HG03095 (cell line): ENCODE measurements at regions not wholly inside any gene's neighbourhood (a gene's known extent, or its start where the extent isn't known, plus 50 kb on each side); places are given as distances from the start of the nearest gene placed in this dataset.

Source experiments
- ATAC-seq: cut with Tn5 transposase; IDR thresholded peaks from one replicate; pipeline ENCODE4 v1.9.1; 2021; ENCODE audit warnings: moderate library complexity; ENCODE audit not compliant: unreplicated experiment

GRCh38 chr10:28250782-28251181, 52.1 kb downstream of the MPP7 start:
- no peak for ATAC-seq

- ATAC-seq = no peak
Measured at GRCh38 chr10:28250358-28250757, 52.5 kb downstream of the MPP7 start.

DNA sequence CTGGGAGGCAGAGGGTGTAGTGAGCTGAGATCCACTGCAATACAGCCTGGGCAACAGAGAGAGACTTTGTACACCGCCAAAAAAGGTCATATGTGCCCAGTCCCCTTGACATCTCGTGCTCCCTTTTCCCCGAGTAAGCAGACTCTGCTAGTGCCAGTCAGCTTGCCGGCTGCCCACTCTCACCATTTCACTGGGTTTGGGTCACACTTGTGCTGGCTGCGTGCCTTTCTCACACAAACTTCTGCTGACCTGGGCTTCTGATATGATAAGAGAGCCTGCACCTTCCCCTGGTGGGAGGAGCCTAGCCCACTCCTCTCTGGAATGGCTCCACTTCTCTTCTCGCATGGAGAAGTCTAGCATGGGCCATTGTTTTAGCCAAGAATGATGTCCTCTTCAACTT, 53.4 kb downstream of the MPP7 start:
- ATAC-seq = no peak

- ATAC-seq = no peak
Measured at GRCh38 chr10:28248092-28248491, 54.8 kb downstream of the MPP7 start.

GRCh38 chr10:28246023-28246422, 56.8 kb downstream of the MPP7 start:
- ATAC-seq = no peak

DNA sequence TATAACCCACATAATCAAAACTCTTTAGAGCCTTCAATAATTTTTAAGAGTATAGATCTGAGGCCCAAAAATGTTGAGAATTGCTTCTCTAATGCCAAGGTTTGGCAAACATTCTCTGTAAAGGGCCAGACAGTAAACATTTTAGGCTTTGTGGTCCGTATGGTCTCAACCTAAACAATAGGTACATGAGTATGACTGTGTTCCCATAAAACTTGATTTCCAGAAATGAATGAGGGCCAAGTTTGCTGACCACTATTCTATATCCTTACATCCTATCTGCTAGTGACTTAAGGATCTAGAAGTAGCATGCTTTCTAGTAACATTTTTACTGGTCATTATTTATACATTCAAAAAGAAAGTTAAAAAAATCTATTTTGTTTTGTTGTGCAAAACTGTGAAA, 58.9 kb downstream of the MPP7 start:
- no peak for ATAC-seq

DNA sequence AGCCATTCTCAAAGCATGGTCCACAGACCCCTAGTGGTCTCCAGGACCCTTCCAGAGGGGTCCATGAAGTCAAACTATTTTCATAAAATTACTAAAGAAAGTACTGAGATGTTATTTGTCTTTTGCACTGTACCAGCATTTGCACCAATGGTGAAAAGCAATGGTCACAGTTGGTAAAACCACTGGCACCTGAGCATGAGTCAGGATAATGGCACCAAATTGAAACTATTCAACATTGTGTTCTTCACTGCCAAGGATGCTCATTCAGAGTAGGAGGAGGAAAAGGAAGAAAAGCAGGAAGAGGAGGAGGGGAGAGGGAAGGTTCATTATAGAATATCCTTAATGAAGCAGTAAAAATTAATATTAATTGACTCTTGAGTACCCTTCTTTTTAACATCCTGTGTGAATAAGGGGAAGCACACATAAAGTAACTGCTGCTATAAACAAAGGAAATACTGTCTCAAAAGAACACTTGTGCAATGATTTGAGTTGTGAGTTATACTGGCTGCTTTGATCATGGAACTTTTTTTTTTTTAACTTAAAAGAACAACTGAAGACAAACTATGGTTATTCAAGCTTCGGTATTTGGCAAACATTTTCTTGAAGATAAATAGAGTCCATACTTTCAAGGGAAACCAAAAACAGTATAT, 60.2 kb downstream of the MPP7 start:
- no peak for ATAC-seq

DNA sequence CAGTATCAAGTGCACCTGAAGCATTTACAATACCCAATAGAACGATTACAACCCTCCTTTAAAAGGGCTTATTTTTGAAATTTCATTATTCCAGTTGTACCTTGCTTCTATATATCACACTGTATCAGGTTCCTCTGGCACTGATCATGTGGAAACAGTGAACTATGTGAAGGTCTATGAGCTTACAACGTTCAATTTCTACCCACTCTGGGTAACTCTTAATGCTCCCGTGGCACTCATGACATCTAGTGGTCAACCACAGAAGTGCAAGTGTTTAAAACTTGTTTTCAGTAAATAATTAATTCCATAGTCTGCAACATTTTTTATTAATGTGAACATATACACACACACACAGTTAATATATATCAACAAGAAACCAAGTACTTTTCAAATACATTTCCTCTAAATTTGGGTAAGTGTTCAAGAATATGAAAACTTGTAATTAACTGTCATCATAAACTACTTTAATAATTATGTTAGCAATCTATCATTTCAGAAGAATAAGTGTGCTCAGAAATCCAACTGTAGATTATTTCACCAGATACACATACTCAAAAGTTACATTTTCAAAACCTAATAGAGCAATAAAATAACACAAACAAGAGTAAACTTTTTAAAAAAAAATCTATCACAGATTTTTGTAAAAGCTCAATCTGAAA, 61.0 kb downstream of the MPP7 start:
- no peak for ATAC-seq

DNA sequence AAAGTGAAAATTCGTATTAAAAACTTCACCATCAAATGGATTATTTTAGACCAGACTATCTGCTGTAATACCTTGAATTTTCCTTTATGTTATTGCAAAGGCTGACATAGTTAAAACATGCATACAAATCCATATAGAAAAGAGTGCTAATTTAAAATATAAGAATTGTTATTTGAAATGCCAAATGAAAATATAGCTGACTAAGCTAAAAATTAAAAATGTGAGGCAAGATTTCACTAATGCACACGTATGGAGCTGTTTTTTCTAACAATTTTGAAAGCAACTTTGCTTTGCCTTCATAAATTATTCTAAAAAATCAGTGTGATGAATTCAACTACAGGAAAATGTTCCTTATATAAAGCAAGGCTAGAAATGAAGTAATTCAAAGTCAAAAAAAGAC, 62.5 kb downstream of the MPP7 start:
- ATAC-seq = no peak

- no peak for ATAC-seq
Measured at GRCh38 chr10:28236591-28236990, 66.3 kb downstream of the MPP7 start.

DNA sequence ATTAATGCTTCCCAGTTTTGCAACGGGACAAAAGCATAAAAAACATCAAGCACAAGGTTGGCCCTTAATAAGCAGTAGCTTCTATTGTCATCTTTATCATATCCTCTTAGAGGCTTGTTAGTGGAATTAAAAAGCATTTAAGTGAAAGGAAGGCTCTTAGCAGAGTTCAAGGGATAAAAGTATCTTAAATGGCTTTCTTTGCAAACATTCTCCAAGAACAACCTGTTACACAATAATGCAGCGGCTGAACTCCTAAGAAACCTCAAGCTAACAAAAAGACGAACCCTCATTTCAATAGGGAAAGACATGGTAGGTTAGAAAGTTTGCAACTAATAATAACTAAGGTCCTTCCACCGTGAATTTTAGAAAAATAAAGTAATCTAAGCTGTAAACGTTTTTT, 82.1 kb downstream of the MPP7 start:
- no peak for ATAC-seq

DNA sequence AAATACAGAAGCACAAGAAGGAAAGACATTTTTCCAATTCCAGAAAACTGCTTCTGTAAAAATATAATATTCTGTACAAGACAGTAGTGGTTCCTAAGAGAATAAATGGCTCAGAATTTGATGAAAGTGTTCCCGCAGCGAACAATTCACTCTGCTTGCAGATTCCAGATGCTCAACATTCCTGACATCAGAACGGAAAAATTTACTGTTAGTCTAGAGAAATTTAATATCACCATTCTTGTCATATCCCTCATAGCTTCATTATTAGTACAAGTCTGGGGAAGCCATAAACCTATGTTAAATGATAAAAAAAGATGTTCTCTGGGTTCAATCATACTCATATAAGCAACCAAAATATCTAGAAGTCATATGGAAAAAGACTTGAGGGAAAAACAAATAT, 83.6 kb downstream of the MPP7 start:
- no peak for ATAC-seq

GRCh38 chr10:28217848-28218247, 85.0 kb downstream of the MPP7 start:
- no peak for ATAC-seq

GRCh38 chr10:28215930-28216329, 86.9 kb downstream of the MPP7 start:
- no peak for ATAC-seq

DNA sequence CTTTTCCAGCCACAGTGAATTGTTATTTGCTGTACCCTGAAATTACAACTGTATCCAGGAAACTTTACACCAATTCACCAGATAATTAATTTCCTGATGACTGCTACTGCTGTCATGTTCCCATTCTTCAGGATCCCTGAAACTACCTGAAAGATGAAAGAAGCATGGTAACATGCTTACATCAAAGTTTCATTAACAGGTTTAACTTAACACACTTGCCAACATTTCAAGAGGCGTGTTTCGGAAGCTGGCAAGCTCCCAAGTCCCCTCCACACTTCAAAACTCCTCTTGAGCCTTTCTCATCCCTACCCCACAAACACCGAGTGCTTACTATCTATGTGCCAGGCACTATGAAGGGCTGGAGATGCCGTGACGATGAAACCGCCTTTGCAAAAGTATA, 88.6 kb downstream of the MPP7 start:
- no peak for ATAC-seq

DNA sequence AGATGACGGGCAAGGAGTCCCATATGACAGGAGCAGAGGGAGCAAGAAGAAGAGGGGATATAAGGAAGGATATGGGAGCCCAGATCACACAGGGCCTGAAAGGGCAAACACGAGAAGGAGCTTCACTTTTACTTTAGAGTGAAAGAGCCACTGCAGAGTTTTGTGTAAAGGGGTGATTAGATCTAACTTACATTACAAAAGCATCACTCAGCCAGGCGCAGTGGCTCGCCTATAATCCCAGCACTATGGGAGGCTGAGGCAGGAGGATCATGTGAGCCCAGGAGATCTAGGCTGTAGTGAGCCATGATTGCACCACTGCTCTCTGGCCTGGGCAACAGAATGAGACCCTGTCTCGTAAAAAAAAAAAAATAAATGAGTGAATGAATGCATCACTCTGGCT, 91.1 kb downstream of the MPP7 start:
- ATAC-seq = no peak

GRCh38 chr10:28207799-28208198, 95.1 kb downstream of the MPP7 start:
- ATAC-seq = no peak

DNA sequence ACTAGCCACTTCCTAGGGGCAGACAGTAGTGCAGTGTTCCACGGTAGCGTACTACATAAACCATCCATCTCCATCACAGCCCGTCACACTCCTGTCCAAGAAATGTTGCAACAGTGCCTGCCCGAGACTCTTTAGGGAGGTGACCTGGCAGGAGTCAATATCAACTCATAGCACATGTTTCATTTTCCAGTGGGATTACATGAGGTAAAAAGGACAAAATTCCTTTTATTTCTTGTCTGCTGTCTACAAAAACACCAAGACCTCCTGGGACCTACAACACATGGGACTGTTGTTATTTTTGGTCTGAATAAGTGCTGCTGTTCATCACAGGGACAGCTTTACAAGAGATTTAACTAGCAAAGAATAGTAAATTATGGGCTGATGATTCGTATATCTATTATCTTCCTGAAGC, 99.9 kb downstream of the MPP7 start:
- ATAC-seq = no peak

DNA sequence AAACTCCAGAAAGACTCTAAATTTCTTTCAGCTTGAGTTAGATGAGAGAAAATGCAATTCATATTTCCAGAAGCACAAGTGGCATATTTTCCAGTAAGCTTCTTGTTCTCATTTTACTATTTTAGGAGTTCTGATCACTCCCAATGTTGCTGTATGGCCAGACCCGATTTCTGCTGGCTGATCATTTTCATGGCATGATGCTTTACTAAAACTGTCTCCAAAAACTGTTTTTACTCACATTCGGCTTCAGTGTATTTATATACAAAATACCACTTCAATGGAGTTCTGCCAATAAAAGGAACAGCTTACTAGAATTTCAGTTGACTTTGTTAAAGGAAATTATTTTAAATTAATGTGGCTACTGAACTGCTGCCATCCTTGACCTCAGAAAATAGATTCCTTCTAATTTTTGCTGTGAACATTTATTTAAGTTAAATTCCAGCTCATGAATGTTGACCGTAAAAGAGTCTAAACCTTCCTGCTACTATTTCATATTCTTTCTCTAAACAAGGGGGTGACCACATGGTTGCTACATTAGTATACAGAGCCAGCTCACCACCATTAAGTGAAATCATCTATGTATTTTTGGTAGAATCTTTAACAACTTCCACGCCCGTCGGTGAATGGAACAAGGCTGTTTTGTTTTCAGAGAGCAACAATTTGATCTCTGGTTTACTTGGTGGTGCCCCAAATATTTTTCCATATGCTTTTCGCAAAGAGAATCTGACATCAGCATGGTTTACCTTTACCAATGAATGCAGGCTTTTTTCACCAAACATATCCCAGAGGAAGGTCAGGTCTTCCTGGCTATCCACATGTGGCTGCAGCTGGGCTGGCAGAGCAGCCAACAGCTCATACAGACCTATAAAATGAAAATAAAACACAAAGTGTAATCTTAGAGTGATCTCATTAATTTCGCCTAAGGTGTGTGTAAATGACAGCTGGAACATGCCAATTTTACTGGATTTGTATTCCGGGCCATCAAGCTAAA, 101.2 kb downstream of the MPP7 start:
- no peak for ATAC-seq

DNA sequence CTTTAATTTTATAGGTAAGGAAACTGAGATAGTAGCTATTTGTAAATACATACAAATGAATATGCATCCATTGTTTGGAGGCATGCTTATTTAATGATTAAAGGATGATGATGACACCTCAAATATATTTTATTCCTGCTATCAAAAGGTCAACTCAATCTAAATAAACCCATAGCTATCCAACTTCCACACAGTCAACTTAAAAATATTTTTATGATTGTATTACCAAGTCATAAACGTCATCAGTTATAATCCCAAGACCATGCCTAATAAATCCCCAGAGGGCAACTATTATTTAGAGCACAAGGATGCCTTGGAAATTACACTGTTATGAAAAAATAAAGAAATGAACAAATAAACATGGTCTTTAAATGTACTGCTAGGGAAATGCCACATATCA, 102.1 kb downstream of the MPP7 start:
- no peak for ATAC-seq

- no peak for ATAC-seq
Measured at GRCh38 chr10:28199941-28200340, 102.9 kb downstream of the MPP7 start.

GRCh38 chr10:28190196-28190595, 112.7 kb downstream of the MPP7 start:
- ATAC-seq = no peak
